GM12892 (cell line): ENCODE measurements at regions not wholly inside any gene's neighbourhood (a gene's known extent, or its start where the extent isn't known, plus 50 kb on each side); places are given as distances from the start of the nearest gene placed in this dataset.

Experiments
- POLR2A ChIP-seq: IDR thresholded peaks from 2 replicates; pipeline ENCODE4 v1.6.1; 2011; ENCODE audit warnings: low read depth, low read length, control low read depth
- POLR2AphosphoS5 ChIP-seq: IDR thresholded peaks from 2 replicates; pipeline ENCODE4 v1.6.1; 2011; ENCODE audit warnings: low read depth, low read length, control low read depth

DNA sequence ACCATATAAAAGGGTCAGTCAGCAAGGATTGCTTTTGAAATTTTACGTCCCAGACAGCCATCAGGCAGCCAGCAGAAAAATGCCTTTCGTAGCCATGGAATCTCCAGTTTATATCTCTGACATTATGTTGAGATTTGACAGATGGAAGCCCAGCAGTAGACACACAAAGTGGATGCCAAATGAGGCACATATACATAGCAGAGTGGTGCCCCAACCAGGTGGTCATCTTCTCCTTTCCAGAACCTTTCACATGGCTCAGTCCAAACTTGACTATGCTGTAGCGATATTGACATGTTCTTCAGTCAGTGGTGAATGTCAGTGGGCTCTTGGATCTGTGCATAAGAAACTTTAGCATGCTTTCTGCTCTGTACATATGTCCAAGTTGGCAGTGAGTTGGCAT is 123.3 kb upstream of the GBE1 start:
- TF ChIP-seq POLR2A (no peak), POLR2AphosphoS5 (no peak)
